Upper lobe of right lung (tissue), 1 donor: ENCODE measurements at regions not wholly inside any gene's neighbourhood (a gene's known extent, or its start where the extent isn't known, plus 50 kb on each side); places are given as distances from the start of the nearest gene placed in this dataset.

Source experiments
- ATAC-seq: fragments of 200-7000 bp; cut with Tn5 transposase; one replicate; pipeline ENCODE4 v1.9.1; 2020; ENCODE audit warnings: mild to moderate bottlenecking, moderate library complexity
- DNase-seq: peaks from one replicate; pipeline ENCODE4 v3.0.0-alpha.2; 2020
- H3K27ac ChIP-seq: fragments of 200-600 bp; one replicate; pipeline ENCODE4 v1.8.0; 2022
- H3K27me3 ChIP-seq: fragments of 200-600 bp; one replicate; pipeline ENCODE4 v1.8.0; 2022; ENCODE audit warnings: mild to moderate bottlenecking
- H3K36me3 ChIP-seq: fragments of 200-600 bp; one replicate; pipeline ENCODE4 v1.8.0; 2022
- H3K4me1 ChIP-seq: fragments of 200-600 bp; one replicate; pipeline ENCODE4 v1.8.0; 2022
- H3K4me3 ChIP-seq: fragments of 200-600 bp; one replicate; pipeline ENCODE4 v1.8.0; 2022; ENCODE audit warnings: mild to moderate bottlenecking
- H3K9me3 ChIP-seq: fragments of 200-600 bp; one replicate; pipeline ENCODE4 v1.8.0; 2022
- intact Hi-C: fragments of 100-400 bp; cut with DNase I; formaldehyde crosslinking; loops from one replicate; pipeline ENCODE4 v1.11.0; 2022
- TF ChIP-seq, protein P1 (sequence below): fragments of 200-600 bp; IDR thresholded peaks from one replicate; pipeline ENCODE4 v1.8.0; 2022; ENCODE audit warnings: antibody characterized with exemption
- donor health status: DM: no; HTN: yes; CAD: no; lungs with severe emphysema.

DNA sequence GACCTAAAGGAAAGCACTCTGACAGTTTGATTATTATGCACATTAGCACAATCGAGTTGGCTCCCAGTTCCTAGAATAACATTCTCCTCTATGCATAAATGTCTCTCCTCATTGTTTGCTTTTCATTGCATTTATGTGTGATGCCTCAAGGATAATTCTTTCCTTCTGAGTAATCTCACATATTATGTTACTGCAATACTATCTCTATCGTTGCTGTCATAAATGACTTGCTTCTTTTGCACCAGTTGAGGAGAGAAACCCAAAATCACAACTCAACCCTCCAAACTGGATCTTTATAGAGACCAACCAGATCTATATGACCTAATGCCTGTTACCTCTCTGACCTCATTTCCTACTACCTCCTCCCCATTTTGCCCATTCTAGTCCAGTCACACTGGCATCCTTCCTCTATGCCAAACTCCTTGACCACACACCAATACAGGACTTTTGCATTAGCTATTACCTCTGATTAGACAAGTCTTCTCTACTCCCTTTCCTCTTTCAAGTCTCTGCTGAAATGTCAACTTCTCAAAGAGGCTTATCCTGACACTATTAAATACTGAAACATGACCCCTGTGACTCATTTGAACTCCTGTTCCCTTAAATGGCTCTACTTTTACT, 1026.0 kb downstream of the TUSC7 start:
- TF ChIP-seq, protein P1, sequence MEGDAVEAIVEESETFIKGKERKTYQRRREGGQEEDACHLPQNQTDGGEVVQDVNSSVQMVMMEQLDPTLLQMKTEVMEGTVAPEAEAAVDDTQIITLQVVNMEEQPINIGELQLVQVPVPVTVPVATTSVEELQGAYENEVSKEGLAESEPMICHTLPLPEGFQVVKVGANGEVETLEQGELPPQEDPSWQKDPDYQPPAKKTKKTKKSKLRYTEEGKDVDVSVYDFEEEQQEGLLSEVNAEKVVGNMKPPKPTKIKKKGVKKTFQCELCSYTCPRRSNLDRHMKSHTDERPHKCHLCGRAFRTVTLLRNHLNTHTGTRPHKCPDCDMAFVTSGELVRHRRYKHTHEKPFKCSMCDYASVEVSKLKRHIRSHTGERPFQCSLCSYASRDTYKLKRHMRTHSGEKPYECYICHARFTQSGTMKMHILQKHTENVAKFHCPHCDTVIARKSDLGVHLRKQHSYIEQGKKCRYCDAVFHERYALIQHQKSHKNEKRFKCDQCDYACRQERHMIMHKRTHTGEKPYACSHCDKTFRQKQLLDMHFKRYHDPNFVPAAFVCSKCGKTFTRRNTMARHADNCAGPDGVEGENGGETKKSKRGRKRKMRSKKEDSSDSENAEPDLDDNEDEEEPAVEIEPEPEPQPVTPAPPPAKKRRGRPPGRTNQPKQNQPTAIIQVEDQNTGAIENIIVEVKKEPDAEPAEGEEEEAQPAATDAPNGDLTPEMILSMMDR = no peak
- Histone ChIP-seq H3K4me1 (no peaks in the 10 kb centered on the region), H3K36me3 (no peaks in the 10 kb centered on the region), H3K27ac (no peak overlapping the region), H3K4me3 (no peak overlapping the region), H3K27me3 (no peaks in the 10 kb centered on the region), H3K9me3 (no peaks in the 10 kb centered on the region)
- ATAC-seq = no peak
- intact Hi-C loops = no loop called here
- no peak for DNase-seq

DNA sequence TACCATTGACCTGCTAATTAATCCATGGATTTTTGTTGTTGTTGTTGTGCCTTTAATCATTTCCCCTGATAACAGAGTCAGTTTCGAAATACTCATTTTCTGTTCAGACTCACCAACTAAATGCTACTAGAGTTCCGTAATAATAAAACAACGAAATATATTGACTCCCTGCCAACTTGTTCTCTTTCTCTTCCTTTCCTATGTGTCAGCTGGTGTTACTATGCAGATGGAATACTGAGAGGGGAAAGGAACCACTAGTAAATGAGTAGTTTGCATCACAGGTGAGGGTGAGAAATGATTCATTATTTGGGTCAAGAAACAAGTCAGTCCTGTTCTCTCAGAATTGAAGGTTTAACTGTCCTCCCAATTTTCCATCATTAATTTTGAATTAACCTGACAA, 1027.3 kb downstream of the TUSC7 start:
- Histone ChIP-seq H3K36me3 (no peaks in the 10 kb centered on the region), H3K9me3 (no peaks in the 10 kb centered on the region), H3K4me1 (no peaks in the 10 kb centered on the region), H3K27me3 (no peaks in the 10 kb centered on the region), H3K4me3 (no peak overlapping the region), H3K27ac (no peak overlapping the region)
- DNase-seq = no peak
- TF ChIP-seq, protein P1 = no peak
- intact Hi-C loops = no loop called here
- no peak for ATAC-seq

DNA sequence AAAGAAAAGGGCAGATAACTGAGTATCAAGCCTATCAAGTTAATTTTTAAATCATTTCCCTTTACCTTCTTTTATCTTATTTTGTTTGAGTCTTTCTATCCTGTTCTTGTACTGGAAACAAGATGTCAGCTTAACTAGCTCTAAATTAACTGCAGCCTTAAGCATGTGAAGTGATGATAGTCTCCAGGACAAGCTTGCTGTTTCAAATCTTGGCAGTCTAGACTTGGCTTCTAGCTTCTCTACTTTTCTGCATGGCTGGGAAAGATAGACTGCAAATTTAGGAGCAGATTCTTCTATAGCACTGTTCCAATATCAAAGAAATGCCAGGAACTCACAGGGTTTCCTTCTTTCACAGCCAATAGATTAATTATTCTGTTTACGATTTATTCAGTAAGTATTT, 1034.4 kb downstream of the TUSC7 start:
- DNase-seq = no peak
- H3K36me3 ChIP-seq = no peaks in the 10 kb centered on the region
- intact Hi-C loops = no loop called here

DNA sequence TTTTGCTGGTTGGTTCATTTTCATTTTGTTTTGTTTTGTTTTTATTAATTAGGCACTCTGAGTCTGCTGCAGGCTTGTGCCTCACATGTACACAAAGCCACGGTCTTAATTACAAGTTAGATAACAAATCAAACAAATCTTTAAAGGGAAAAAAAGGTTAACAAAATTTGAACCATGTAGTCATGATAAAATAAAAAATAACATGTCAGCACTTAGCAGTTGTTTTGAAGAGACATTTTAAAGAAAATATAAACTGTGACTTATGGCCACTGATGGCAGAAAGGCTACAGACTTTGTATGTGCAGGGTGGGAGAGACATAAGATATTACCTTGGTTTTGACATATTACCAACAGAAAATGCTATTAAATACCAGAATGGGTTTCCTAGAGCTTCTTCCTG, 1035.4 kb downstream of the TUSC7 start:
- Histone ChIP-seq H3K27me3 (no peaks in the 10 kb centered on the region), H3K27ac (no peak overlapping the region), H3K4me3 (no peak overlapping the region), H3K9me3 (no peaks in the 10 kb centered on the region), H3K4me1 (no peaks in the 10 kb centered on the region), H3K36me3 (no peaks in the 10 kb centered on the region)
- ATAC-seq = no peak
- TF ChIP-seq, protein P1 = no peak
- intact Hi-C loops = no loop called here
- DNase-seq = no peak

More for the DNA sequence above, 1034.4 kb downstream of the TUSC7 start:
- Histone ChIP-seq H3K27me3 (no peaks in the 10 kb centered on the region), H3K27ac (no peak overlapping the region), H3K4me1 (no peaks in the 10 kb centered on the region), H3K4me3 (no peak overlapping the region), H3K9me3 (no peaks in the 10 kb centered on the region)
- no peak for ATAC-seq
- TF ChIP-seq, protein P1 = no peak

DNA sequence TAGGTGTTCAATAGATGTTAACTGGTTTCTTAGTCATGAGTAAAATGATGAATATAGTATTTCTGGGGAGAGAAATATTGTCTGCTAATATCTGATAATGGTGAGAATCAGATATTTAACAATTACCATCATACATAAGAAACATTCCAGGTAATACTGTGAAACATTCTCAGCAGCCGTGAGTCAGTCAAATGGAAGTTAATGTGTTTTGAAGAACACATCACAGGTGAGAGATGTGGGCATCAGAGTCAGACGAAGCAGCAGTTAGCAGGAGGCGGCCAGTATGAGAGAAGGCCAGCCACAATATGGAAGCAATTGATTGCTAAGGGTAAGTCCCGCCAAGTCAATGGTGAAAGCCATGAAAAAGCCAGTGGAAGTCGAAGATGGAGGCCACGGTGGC, 1035.9 kb downstream of the TUSC7 start:
- H3K36me3 ChIP-seq = no peaks in the 10 kb centered on the region
- TF ChIP-seq, protein P1 = no peak
- DNase-seq (no peak), ATAC-seq (no peak)
- no peaks in the 10 kb centered on the region for H3K4me1 ChIP-seq
- no peak overlapping the region for H3K27ac ChIP-seq
- intact Hi-C loops = no loop called here
- H3K4me3 ChIP-seq = no peak overlapping the region
- no peaks in the 10 kb centered on the region for H3K27me3 ChIP-seq
- no peaks in the 10 kb centered on the region for H3K9me3 ChIP-seq

DNA sequence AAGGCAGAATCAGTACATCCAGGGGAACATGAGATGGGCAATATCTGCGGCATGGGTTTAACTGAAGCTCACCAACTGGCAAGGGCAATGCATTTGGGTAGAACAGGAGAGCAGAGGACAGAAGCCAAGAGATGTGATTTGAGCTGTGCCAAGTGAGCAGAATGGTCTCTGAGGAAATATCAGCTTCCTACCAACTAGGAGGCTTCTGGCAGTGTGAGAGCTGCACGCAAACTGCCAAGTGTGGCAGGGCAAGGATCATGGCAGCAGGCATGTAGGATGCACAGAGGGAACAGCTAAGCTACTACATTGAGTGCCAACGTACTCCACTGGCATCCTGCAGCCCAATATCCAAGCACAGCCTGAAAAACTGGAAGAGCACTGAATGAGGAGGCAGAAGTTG, 1036.5 kb downstream of the TUSC7 start:
- Histone ChIP-seq H3K27ac (no peak overlapping the region), H3K4me1 (no peaks in the 10 kb centered on the region), H3K9me3 (no peaks in the 10 kb centered on the region), H3K4me3 (no peak overlapping the region), H3K36me3 (no peaks in the 10 kb centered on the region), H3K27me3 (no peaks in the 10 kb centered on the region)
- ATAC-seq = no peak
- intact Hi-C loops = no loop called here
- TF ChIP-seq, protein P1 = no peak
- no peak for DNase-seq
